Upper lobe of left lung (tissue), 4 donors: ENCODE measurements at regions not wholly inside any gene's neighbourhood (a gene's known extent, or its start where the extent isn't known, plus 50 kb on each side); places are given as distances from the start of the nearest gene placed in this dataset.

Experiments
- CTCF ChIP-seq, 6 experiments: fragments of 450-650 bp in 4 of 6; fragments of 200-600 bp in 2 of 6; sonication (generic) in 2 of 6; IDR thresholded peaks; one replicate each; pipeline ENCODE4 v1.5.1; 2016 to 2019; ENCODE audit warnings: antibody characterized with exemption in 6 of 6
- POLR2A ChIP-seq, 4 donors: fragments of 450-650 bp; IDR thresholded peaks; one replicate each; pipeline ENCODE4 v1.5.1; 2016 to 2017; ENCODE audit warnings: antibody characterized with exemption in 4 of 4, mild to moderate bottlenecking in 2 of 4

GRCh38 chr18:79587226-79587741, 92.3 kb upstream of the CTDP1 start:
- no peak for TF ChIP-seq CTCF (IDR thresholded peaks at IDR 0.05)
- no peak for TF ChIP-seq POLR2A (IDR thresholded peaks at IDR 0.05)
